Ammon's horn (tissue), 1 donor: ENCODE measurements at regions not wholly inside any gene's neighbourhood (a gene's known extent, or its start where the extent isn't known, plus 50 kb on each side); places are given as distances from the start of the nearest gene placed in this dataset.

Experiments used
- DNase-seq: peaks from one replicate; pipeline ENCODE4 v3.0.0-alpha.2; 2016; ENCODE audit warnings: low spot score

- DNase-seq = no peak
Observed at GRCh38 chr5:171650597-171650996, 135.0 kb upstream of the SMIM23 start.

DNA sequence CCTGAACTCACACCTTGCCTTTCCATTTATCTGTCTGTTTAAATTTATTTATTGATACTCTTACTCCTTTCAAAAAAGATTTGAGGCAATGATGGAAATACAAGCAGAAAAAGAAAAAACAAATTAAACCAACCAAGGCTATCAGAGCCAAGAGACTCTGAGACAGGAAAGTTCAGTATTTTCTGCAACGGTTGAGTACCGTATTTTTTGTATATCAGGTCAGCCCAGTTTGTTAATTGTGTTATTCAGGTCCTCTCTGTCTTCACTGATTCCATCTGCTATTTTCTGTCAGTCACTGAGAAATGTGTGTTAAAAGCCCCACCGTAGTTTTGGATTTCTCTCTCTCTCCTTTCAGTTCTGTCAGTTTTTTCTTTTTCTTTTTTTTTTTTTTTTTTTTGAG, 134.5 kb upstream of the SMIM23 start:
- no peak for DNase-seq

DNA sequence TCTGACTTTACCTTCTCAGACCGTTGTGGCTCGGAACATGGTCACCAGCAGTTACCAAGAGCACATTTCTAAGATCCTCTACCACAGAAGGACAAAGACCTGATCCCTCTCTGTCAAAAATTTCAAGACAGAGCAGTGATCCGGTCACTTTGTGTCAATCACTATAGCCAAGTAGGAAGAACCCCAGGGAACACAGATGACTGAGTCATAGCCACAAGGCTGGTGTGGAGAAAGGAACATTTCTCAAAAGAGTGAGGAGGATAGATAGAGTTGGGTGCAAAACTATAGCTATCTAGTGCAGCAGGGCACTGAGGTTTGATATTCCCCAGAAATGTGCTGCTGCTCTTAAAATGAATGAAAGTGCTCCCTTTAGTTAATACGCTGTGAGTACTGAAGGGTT, 130.7 kb upstream of the SMIM23 start:
- no peak for DNase-seq

DNA sequence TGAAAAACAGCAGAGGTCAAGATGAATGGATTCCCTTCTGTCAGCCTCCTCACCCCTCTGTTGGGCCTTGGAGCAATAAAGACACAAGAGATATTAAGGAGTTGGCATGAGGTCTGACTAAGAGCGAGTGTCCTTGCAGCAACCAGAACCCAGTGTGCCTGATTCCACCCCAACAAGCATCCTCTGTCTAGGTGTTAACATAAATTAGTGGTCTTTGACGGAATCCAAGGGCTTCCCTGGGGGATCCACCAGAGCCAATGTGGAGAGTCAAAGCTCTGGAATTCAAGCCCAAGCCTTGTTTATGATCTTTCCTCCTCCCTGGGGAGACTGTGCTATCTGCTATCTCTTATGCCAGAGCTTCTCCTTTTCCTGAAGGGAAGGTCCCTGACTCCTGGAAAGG, 128.1 kb upstream of the SMIM23 start:
- DNase-seq = no peak

DNA sequence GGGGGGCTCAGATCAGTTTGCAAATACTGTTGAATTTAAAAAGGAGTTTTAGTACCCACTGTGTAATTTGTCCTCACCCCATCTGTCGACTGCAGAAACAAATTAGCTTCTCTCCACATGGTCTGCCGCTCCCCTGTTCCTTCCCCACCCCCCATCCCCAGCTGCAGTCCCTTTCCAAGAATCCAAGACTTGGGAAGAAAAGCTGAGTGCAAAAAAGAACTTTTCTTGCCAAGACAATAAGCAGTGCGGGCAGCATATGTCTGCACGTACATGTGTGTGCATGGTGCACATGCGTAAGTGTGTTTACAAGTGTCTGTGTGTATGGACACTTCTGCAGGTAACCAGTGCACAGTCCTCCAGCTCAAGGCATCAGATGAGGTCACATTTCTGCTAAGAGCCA, 125.7 kb upstream of the SMIM23 start:
- DNase-seq = no peak

- DNase-seq = no peak
Observed at GRCh38 chr5:171660434-171660833, 125.2 kb upstream of the SMIM23 start.

DNA sequence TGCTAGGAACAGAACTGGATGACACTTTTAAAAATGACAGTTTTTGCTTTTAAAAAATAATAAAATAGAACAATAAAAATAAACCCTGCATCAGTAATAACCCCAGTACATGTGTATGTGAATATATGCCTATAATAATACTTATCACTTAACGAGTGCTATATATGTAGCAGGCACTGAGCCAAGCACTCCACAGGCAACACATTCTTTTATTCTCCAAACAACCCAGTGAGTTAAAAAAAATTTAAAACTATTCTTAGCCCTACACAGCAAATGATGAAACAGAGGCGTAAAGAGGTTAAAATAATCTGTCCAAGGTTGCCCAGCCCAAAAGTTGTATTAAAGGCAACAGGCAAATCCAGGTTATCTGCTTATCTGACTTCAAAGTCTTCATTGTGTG, 124.5 kb upstream of the SMIM23 start:
- no peak for DNase-seq

DNA sequence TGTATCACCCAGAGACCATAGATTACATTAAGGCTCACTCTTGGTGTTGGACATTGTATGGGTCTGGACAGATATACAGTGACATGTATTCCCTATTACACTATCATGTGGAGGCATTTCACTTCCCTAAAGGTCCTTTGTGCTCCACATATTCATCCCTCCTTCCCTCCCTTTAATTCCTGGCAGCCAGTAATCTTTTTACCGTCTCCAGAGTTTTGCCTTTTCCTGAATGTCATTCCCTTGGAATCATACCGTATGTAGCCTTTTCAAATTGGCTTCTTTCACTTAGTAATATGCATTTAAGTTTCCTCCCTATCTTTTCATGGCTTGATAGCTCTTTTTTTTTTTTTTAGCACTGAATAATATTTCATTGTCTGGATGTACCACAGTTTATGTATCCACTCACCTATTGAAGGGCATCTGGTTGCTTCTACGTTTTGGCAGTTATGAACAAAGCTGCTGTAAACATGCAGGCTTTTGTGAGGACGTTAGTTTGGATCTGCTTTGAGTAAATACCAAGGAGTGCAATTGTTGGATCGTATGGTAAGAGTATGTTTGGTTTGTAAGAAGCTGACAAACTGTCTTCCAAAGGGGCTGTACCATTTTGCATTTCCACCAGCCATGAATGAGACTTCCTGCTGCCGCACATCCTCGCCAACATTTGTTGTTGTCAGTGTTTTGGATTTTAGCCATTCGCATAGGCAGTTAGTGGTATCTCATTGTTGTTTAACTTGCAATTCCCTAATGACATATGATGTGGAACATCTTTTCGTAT, 122.1 kb upstream of the SMIM23 start:
- DNase-seq = no peak

- no peak for DNase-seq
Observed at GRCh38 chr5:171664489-171664888, 121.1 kb upstream of the SMIM23 start.

GRCh38 chr5:171666815-171667214, 118.8 kb upstream of the SMIM23 start:
- DNase-seq = no peak

DNA sequence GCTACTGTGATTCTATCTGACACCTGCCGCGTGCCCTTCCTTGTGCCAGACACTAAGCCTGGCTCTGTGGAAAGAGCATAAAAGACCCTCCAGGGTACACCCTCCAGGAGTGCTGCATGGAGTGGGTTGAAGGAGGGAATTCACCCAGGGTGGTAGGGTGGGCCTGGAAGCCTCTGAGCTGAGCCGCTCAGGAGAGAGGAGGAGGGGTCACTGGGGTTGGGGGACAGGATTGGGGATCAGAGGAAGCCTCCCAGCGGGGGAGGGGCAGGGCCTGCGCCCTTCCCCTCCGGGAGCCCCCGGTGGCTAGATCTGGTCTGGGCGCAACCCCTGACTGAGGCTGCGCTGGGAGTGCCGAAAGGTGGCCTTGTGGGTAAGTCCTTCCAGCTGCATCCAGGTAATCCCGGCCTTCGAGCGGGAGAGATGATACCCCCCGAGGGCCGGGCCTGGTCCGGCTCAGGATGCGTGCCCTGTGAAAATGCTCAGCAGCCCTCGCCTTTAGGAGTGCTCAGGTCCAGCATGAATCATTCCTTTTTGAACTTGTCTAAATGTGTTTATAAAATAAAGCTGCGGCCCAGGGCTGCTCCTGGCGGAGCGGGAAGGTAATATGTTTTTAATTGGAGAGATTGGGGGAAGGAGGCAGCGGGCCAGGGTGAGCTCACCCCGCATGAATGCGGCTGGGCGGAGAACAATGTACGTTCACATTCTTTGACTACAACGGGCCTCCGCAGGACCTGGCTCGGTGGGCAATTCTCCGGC, 118.1 kb upstream of the SMIM23 start:
- no peak for DNase-seq

DNA sequence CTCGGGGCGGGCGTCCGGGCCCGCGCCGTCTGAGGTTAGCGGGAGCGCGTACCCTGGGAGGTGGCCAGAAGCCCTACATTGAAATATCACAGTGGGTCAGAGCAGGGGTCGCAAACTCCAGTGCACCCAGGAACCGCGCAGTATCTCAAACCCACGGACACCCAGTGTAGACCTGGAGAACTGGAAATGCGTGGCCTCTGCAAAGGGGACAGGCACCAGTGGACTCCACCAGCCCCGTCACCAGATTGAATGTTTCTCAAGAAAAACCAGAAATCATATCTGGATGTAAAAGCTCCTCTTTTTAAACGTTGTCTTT, 117.6 kb upstream of the SMIM23 start:
- no peak for DNase-seq

- no peak for DNase-seq
Observed at GRCh38 chr5:171669571-171669970, 116.0 kb upstream of the SMIM23 start.

DNA sequence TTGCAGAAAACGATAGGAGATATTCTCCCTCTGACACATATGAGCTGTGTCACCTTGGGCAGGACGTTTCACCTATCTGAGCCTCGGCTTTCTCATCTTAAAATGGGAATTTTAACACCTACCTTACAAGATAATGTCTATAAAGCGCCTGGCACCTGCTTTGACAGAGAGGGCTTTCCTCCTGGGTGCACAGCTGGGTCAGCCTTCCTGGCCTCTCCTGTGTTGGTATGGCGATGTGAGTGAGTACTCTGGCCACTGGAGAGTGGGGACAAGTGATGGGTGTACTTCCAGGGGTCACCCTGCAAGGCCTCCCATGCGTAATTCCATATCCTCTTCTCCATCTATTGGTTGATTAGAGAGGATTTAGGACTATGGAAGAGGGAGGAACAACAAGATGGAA, 113.1 kb upstream of the SMIM23 start:
- DNase-seq = no peak

GRCh38 chr5:171673328-171673727, 112.3 kb upstream of the SMIM23 start:
- no peak for DNase-seq

DNA sequence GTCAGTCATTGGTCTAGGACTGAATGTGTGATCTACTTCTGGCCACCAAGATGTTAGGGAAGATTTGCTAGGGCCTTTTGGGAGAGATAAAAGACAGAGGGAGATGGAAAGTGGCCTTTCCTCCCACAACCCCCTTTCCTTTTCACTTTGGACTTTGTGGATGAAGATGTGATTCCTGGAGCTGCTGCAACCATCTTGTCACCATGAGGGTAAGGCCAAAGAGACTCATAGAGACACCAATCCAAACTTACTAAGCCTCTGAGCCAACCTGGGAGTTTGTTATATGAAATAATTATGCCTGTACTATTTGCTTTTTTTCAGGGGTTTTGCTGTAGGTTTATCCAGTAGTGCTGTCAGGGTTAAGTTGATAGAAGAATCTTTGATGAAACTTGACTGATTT, 111.8 kb upstream of the SMIM23 start:
- DNase-seq = no peak

DNA sequence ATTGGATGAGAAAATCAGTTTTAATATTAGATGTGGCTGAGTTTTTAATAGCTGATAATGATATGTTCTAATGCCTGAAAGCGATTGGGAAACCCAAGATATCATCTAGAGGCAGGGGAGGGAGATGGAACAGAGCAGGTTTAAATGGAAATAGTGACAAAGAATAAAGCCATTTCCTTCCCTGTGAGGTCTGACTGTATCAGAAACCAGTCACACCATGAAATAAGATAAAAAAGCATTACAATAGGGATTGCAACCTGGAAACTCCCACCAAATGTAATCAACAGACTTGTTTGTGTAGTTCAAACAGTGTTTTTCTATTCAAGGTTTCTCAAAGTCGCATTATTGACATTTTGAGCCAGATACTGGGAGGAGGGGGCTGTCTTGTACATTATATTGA, 110.1 kb upstream of the SMIM23 start:
- no peak for DNase-seq

DNA sequence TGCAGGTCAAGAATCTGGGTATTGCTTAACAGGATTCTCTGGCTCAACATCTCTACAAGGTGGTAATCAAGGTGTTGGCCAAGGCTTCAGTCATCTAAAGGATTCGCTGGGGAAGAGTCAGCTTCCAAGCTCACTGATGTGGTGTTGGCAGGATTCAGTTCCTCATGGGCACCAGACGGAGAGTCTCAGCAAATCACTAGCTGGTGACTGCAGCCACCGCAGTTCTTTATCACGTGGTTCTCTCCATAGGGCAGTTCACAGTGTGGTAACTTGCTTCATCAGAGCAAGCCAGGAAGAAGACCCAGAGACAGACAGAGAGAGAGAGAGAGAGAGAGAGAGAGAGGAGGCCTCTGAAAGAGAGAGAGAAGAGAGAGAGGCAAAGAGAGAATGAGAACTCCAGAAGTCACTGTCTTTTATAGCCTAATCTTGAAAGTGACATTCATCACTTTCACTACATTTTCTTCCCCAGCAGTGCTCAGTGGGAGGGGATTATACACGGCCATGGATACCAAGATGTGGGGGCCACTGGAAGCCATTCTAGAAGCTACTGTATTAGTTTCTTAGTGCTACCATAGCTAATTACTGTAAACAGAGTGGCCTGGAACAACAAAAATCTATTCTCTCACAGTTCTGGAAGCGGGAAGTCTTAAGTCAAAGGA, 109.2 kb upstream of the SMIM23 start:
- DNase-seq = peak; percentile 71

DNA sequence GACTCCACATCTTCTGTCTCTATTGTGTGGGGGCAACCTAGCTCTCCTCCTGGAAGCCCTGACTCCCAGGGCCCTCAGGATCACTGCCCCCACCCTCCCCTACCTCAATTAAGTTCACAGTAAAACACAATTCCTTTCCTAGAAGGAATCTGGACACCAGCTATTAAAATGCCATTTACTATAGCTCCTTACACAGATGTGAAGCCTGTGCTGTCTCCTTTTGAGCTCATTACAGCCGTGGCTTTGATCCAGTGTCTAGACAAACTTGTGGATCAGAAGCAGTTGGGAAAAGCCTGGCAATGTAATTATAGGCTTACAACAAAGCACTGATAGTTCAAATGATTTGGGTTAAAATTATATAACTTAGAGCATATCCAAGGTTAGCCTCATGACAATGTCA, 107.0 kb upstream of the SMIM23 start:
- no peak for DNase-seq

DNA sequence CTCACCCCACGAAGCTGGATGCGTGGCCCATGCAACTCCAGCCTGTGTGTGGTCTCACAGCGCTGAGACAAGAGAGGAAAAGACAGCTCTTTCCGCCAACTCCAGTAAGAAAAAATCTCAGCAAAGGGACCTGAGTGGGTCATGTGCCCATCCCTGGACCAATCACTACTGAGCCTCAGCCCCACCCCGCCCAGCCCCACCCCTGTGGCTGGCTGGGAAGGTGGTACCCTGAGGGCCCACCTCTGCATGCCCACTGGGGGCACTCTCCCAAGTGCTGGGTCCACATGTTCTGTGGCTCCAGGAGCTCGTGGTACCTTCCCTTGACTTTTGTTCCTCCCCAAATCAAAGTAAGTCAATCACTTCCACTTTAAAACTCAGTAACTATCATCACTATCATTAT, 105.1 kb upstream of the SMIM23 start:
- DNase-seq = no peak

DNA sequence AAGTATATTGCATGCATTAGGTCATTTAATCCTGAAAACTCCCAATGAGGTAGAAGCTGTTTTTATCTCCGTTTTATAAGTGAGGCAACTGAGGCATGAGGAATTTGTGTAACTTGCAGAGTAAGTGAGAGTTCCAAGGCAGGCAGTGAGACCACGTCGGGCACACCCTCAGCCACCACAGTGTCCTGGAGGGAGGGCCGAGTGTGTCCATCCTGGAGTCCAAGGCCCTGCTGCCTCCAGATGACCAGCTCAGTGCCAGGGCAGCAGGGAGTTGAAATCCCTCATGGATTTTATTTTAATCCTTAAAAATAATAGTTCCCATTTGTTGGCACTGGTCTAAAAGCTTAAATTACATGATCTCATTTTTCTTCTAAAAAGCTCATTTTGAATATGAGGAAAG, 104.6 kb upstream of the SMIM23 start:
- DNase-seq = no peak

- DNase-seq = no peak
Observed at GRCh38 chr5:171681677-171682076, 103.9 kb upstream of the SMIM23 start.

DNA sequence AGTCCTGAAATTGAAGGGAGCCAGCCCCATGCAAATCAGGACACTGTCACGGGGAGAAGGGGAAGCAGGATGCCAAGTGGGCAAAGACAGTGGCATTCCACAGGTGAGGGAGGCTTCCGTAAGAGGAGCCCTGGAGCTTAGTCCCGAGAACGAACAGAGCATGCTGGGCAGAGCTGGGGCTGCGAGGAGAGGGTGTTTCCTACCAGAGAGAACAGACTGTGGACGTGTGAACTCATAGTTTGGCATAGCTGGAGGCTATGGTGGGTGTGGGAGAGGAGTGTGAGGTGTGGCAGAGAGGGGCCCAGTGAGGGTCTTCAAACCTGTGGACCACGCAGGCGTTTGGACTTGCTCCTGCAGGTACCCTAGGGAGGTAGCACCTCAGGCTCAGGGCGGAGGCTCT, 102.8 kb upstream of the SMIM23 start:
- DNase-seq = no peak
